ENCODE measurements at regions not wholly inside any gene's neighbourhood (a gene's known extent, or its start where the extent isn't known, plus 50 kb on each side); places are given as distances from the start of the nearest gene placed in this dataset.
"Not testable (repeated sequence)": the region's sequence is repeated elsewhere in the genome, so short reads cannot be mapped to it uniquely, and the experiment has no call there.

DNA sequence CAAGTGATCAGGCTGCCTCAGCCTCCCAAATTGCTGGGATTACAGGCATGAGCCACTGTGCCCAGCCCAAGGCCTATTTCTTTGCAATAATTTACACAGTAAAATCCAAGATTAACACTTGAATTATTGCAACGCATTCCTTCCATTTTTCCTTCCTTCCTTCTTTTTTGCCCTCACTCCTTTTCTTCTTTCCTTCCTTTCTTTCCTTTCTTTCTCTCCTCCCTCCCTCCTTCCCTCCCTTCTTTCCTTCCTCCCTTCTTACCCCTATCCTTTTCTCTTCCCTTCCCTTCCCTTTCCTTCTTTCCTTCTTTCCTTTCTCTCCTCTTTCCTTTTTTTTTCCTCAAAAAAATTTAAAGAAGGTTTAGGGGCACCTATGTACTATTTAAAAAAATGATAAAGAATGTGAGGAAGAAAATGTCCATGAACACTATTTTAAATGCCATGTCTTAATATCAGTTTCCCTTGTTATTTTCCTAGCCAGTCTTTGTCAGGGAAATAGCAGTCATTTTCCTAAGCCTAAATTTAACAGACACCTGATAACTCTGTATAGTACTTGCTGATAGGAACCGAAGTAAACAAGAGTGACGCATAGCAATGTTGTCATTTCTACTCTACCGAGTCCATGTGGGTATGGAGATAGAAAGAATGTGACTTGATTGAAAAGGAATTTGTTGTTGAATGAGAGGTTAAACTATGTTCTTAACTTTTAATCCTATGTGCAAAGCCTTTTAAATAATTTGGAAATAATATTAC lies 79.8 kb upstream of the HMCN1 start:
- Mint-ChIP-seq H3K36me3 (ENCODE audit: low read depth) (peaks cover 2% of the 10 kb centered on the region), H3K27me3 (ENCODE audit: low read depth) (no peaks in the 10 kb centered on the region), H3K4me3 (no peak overlapping the region), H3K27ac (no peak overlapping the region), H3K9me3 (no peaks in the 10 kb centered on the region), H3K4me1 (ENCODE audit: low read depth) (peaks cover 9% of the 10 kb centered on the region)

GRCh38 chr1:185653615-185654014 lies 80.6 kb upstream of the HMCN1 start:
- H3K4me3 Mint-ChIP-seq, result no peak overlapping the region
- peaks cover 9% of the 10 kb centered on the region for H3K4me1 Mint-ChIP-seq (ENCODE audit: low read depth)
- no peak overlapping the region for H3K27ac Mint-ChIP-seq
- no peaks in the 10 kb centered on the region for H3K27me3 Mint-ChIP-seq (ENCODE audit: low read depth)
- H3K36me3 Mint-ChIP-seq (ENCODE audit: low read depth), result peaks cover 2% of the 10 kb centered on the region
- H3K9me3 Mint-ChIP-seq, result no peaks in the 10 kb centered on the region

DNA sequence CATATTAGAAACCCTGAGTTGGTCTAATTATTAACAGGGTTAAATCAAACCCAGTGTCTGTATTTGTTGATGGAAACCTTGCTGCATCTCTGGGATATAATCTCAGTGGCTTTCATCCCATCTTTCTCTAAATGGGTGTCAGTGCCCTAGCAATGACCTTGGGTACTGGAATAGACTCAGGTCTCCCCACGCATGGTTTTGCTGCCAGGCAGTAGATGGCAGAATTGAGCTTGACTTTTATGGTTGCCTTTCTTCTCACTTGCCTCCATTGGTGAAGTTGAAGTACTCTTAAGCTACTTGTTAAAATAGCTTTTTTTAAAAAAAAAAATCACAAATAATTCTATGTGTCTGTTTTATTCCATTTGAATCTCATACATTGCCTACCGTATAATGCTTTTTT lies 81.8 kb upstream of the HMCN1 start:
- Mint-ChIP-seq H3K4me1 (ENCODE audit: low read depth) (peaks cover 10% of the 10 kb centered on the region), H3K27ac (no peak overlapping the region), H3K36me3 (ENCODE audit: low read depth) (peaks cover 2% of the 10 kb centered on the region), H3K27me3 (ENCODE audit: low read depth) (no peaks in the 10 kb centered on the region), H3K9me3 (peaks cover 4% of the 10 kb centered on the region), H3K4me3 (no peak overlapping the region)

- H3K36me3 Mint-ChIP-seq (ENCODE audit: low read depth), result peaks cover 6% of the 10 kb centered on the region
- H3K27ac Mint-ChIP-seq, result no peak overlapping the region
- no peaks in the 10 kb centered on the region for H3K27me3 Mint-ChIP-seq (ENCODE audit: low read depth)
- no peak overlapping the region for H3K4me3 Mint-ChIP-seq
- peaks cover 18% of the 10 kb centered on the region for H3K4me1 Mint-ChIP-seq (ENCODE audit: low read depth)
- H3K9me3 Mint-ChIP-seq, result peaks cover 4% of the 10 kb centered on the region
These were observed 83.5 kb upstream of the HMCN1 start for GRCh38 chr1:185650602-185651230.

DNA sequence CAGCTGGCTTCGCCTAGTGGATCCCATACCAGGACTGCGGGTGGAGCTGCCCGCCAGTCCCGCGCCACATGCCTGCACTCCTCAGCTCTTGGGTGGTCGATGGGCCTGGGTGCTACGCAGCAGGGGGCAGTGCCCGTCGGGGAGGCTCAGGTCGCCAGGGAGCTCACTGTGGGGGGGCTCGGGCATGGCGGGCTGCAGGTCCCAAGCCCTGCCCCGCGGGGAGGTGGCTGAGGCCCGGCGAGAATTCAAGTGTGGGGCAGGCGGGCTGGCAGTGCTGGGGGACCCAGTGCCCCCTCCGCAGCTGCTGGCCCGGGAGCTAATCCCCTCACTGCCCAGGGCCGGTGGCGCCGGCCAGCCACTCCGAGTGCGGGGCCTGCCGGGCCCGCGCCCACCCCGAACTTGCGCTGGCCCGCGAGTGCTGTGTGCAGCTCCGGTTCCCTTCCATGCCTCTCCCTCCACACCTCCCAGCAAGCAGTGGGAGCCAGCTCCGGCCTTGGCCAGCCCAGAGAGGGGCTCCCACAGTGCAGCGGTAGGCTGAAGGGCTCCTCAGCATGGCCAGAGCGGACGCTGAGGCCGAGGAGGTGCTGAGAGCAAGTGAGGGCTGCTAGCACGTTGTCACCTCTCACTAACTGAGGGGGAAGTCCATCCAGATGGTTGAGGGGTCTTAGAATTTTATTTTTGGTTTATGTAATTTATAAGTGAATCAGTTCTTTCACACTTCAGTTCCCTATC lies 85.2 kb upstream of the HMCN1 start:
- H3K4me3 Mint-ChIP-seq, result no peak overlapping the region

GRCh38 chr1:185647597-185648267 lies 86.5 kb upstream of the HMCN1 start:
- H3K27ac Mint-ChIP-seq; H3K4me3 Mint-ChIP-seq; H3K27me3 Mint-ChIP-seq (ENCODE audit: low read depth): not testable (repeated sequence)
- Mint-ChIP-seq H3K36me3 (ENCODE audit: low read depth) (peaks cover 22% of the 10 kb centered on the region), H3K9me3 (peaks cover 24% of the 10 kb centered on the region), H3K4me1 (ENCODE audit: low read depth) (peaks cover 32% of the 10 kb centered on the region)

More for the DNA sequence above, 85.2 kb upstream of the HMCN1 start:
- Mint-ChIP-seq H3K36me3 (ENCODE audit: low read depth) (peaks cover 17% of the 10 kb centered on the region), H3K9me3 (peaks cover 18% of the 10 kb centered on the region), H3K27ac (no peak overlapping the region), H3K27me3 (ENCODE audit: low read depth) (no peaks in the 10 kb centered on the region), H3K4me1 (ENCODE audit: low read depth) (peaks cover 30% of the 10 kb centered on the region)

DNA sequence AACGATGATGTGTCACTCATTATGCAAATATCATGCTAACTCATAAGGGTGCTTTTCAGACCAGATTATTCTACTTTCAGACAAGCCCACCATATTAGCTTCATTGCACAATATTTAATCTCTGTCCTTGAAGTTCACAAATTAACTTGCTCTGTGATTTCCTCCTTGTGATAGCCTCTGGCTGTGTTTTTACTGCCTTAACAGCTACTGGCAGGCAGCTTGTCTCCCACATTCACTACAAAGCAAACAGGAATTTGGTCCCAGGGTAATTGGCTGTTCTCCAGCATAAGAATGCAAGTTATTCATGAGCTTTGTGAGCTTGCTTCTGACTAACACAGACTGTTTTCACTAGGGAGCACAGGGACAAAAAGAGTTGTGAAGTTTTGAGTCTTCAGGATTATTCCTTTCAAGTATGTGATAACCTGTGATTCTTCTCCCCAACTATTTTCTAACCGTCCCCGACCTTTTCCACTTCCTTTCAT lies 87.9 kb upstream of the HMCN1 start:
- peaks cover 32% of the 10 kb centered on the region for H3K4me1 Mint-ChIP-seq (ENCODE audit: low read depth)
- no peak overlapping the region for H3K4me3 Mint-ChIP-seq
- no peak overlapping the region for H3K27ac Mint-ChIP-seq
- H3K36me3 Mint-ChIP-seq (ENCODE audit: low read depth), result peaks cover 29% of the 10 kb centered on the region
- H3K9me3 Mint-ChIP-seq, result peaks cover 34% of the 10 kb centered on the region
- no peaks in the 10 kb centered on the region for H3K27me3 Mint-ChIP-seq (ENCODE audit: low read depth)

- H3K27me3 Mint-ChIP-seq (ENCODE audit: low read depth), result no peaks in the 10 kb centered on the region
- H3K4me3 Mint-ChIP-seq, result no peak overlapping the region
- peaks cover 31% of the 10 kb centered on the region for H3K36me3 Mint-ChIP-seq (ENCODE audit: low read depth)
- H3K27ac Mint-ChIP-seq, result no peak overlapping the region
- peaks cover 32% of the 10 kb centered on the region for H3K4me1 Mint-ChIP-seq (ENCODE audit: low read depth)
- H3K9me3 Mint-ChIP-seq, result peaks cover 35% of the 10 kb centered on the region
These were observed 88.5 kb upstream of the HMCN1 start for GRCh38 chr1:185645686-185646085.

DNA sequence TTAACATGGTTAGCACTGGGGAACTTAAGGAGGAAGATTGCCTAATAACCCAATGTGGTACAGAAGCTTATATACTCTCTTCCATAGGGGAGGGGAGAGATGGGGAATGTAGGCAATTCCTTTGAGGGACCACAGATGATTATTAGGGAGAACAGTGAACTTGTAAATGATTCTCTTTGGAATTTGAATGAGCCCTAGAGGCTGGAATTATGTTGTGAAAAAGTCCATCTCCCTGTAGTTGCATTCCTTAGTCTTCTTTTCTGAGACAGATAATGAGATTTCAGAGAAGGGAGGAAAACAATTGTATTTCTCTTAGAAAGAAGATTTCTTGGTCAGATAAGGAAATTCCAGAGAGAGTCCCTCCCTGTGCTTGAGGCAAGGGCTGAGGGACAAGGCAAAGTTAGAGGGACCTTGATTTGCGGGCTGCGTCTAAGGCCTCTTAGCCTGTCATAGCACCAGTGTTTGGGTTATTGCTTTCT lies 89.0 kb upstream of the HMCN1 start:
- Mint-ChIP-seq H3K36me3 (ENCODE audit: low read depth) (peaks cover 33% of the 10 kb centered on the region), H3K4me1 (ENCODE audit: low read depth) (peaks cover 29% of the 10 kb centered on the region), H3K4me3 (no peak overlapping the region), H3K27ac (no peak overlapping the region), H3K9me3 (peaks cover 39% of the 10 kb centered on the region), H3K27me3 (ENCODE audit: low read depth) (no peaks in the 10 kb centered on the region)

- peaks cover 42% of the 10 kb centered on the region for H3K9me3 Mint-ChIP-seq
- peaks cover 36% of the 10 kb centered on the region for H3K36me3 Mint-ChIP-seq (ENCODE audit: low read depth)
- H3K27me3 Mint-ChIP-seq (ENCODE audit: low read depth), result no peaks in the 10 kb centered on the region
- peaks cover 29% of the 10 kb centered on the region for H3K4me1 Mint-ChIP-seq (ENCODE audit: low read depth)
- no peak overlapping the region for H3K27ac Mint-ChIP-seq
- H3K4me3 Mint-ChIP-seq, result no peak overlapping the region
These were observed 89.7 kb upstream of the HMCN1 start for GRCh38 chr1:185644531-185644930.

- H3K36me3 Mint-ChIP-seq (ENCODE audit: low read depth), result peaks cover 44% of the 10 kb centered on the region
- H3K9me3 Mint-ChIP-seq, result peaks cover 43% of the 10 kb centered on the region
- peak overlapping the region; percentile 63 for H3K4me3 Mint-ChIP-seq
- H3K4me1 Mint-ChIP-seq (ENCODE audit: low read depth), result peaks cover 16% of the 10 kb centered on the region
- H3K27me3 Mint-ChIP-seq (ENCODE audit: low read depth), result no peaks in the 10 kb centered on the region
- H3K27ac Mint-ChIP-seq, result peak overlapping the region; percentile 94
These were observed 97.3 kb upstream of the HMCN1 start for GRCh38 chr1:185636848-185637247.

- Mint-ChIP-seq H3K9me3 (peaks cover 32% of the 10 kb centered on the region), H3K4me1 (ENCODE audit: low read depth) (peaks cover 16% of the 10 kb centered on the region), H3K27ac (no peak overlapping the region), H3K4me3 (no peak overlapping the region), H3K27me3 (ENCODE audit: low read depth) (no peaks in the 10 kb centered on the region), H3K36me3 (ENCODE audit: low read depth) (peaks cover 32% of the 10 kb centered on the region)
These were observed 99.5 kb upstream of the HMCN1 start for GRCh38 chr1:185634704-185635103.

GRCh38 chr1:185632659-185633423 lies 101.3 kb upstream of the HMCN1 start:
- peaks cover 16% of the 10 kb centered on the region for H3K4me1 Mint-ChIP-seq (ENCODE audit: low read depth)
- no peaks in the 10 kb centered on the region for H3K27me3 Mint-ChIP-seq (ENCODE audit: low read depth)
- H3K27ac Mint-ChIP-seq, result no peak overlapping the region
- no peak overlapping the region for H3K4me3 Mint-ChIP-seq
- peaks cover 24% of the 10 kb centered on the region for H3K36me3 Mint-ChIP-seq (ENCODE audit: low read depth)
- H3K9me3 Mint-ChIP-seq, result peaks cover 25% of the 10 kb centered on the region

- H3K27ac Mint-ChIP-seq, result no peak overlapping the region
- peaks cover 17% of the 10 kb centered on the region for H3K36me3 Mint-ChIP-seq (ENCODE audit: low read depth)
- no peak overlapping the region for H3K4me3 Mint-ChIP-seq
- no peaks in the 10 kb centered on the region for H3K27me3 Mint-ChIP-seq (ENCODE audit: low read depth)
- peaks cover 18% of the 10 kb centered on the region for H3K9me3 Mint-ChIP-seq
- peaks cover 12% of the 10 kb centered on the region for H3K4me1 Mint-ChIP-seq (ENCODE audit: low read depth)
These were observed 102.3 kb upstream of the HMCN1 start for GRCh38 chr1:185631843-185632242.
